Activated naive CD8-positive, alpha-beta T cell treated with anti-CD3 and anti-CD28 coated beads, Interleukin-2, amount 50 U/mL, for 24 hours (primary cell): ENCODE measurements at regions not wholly inside any gene's neighbourhood (a gene's known extent, or its start where the extent isn't known, plus 50 kb on each side); places are given as distances from the start of the nearest gene placed in this dataset.

Experiments
- ATAC-seq: fragments of 150-1000 bp; cut with Tn5 transposase; one replicate; pipeline ENCODE4 v1.10.0; 2021
- DNase-seq: peaks from one replicate; pipeline ENCODE4 v3.0.0; 2021
- H3K27ac Mint-ChIP-seq: one replicate; pipeline ENCODE4 v1.8.0; 2021; ENCODE audit warnings: mild to moderate bottlenecking, mixed read lengths
- H3K27me3 Mint-ChIP-seq: one replicate; pipeline ENCODE4 v1.8.0; 2021; ENCODE audit warnings: mixed read lengths
- H3K36me3 Mint-ChIP-seq: one replicate; pipeline ENCODE4 v1.8.0; 2021; ENCODE audit warnings: low read depth, mixed read lengths
- H3K4me1 Mint-ChIP-seq: one replicate; pipeline ENCODE4 v1.8.0; 2021; ENCODE audit warnings: mixed read lengths
- H3K4me3 Mint-ChIP-seq: one replicate; pipeline ENCODE4 v1.8.0; 2021; ENCODE audit warnings: mild to moderate bottlenecking, moderate library complexity, mixed read lengths
- H3K9me3 Mint-ChIP-seq: one replicate; pipeline ENCODE4 v1.8.0; 2021; ENCODE audit warnings: mixed read lengths

DNA sequence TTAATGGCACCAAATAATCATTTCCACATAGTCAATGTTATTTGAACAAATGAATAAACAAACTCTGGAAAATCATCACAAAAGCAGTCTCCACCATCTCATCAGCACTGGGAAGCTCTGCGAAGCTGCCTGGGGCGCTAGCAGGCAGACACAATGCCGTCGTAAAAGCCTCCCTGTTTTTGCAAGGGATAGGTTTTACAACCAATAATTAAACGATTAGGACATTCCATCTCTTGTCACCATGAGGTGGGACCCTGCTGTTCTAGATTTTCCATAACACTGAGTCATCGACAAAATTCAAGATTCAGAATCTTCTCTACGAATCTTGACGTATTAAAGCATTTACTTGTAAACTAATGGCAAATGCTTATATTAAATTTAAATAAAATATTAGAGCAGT is 172.8 kb upstream of the AKR1E2 start:
- H3K9me3 Mint-ChIP-seq = no peaks in the 10 kb centered on the region
- H3K36me3 Mint-ChIP-seq = no peaks in the 10 kb centered on the region
- DNase-seq = no peak
- no peak overlapping the region for H3K4me3 Mint-ChIP-seq
- H3K4me1 Mint-ChIP-seq = peaks cover 34% of the 10 kb centered on the region
- H3K27ac Mint-ChIP-seq = no peak overlapping the region
- no peak for ATAC-seq
- H3K27me3 Mint-ChIP-seq = peaks cover 2% of the 10 kb centered on the region

DNA sequence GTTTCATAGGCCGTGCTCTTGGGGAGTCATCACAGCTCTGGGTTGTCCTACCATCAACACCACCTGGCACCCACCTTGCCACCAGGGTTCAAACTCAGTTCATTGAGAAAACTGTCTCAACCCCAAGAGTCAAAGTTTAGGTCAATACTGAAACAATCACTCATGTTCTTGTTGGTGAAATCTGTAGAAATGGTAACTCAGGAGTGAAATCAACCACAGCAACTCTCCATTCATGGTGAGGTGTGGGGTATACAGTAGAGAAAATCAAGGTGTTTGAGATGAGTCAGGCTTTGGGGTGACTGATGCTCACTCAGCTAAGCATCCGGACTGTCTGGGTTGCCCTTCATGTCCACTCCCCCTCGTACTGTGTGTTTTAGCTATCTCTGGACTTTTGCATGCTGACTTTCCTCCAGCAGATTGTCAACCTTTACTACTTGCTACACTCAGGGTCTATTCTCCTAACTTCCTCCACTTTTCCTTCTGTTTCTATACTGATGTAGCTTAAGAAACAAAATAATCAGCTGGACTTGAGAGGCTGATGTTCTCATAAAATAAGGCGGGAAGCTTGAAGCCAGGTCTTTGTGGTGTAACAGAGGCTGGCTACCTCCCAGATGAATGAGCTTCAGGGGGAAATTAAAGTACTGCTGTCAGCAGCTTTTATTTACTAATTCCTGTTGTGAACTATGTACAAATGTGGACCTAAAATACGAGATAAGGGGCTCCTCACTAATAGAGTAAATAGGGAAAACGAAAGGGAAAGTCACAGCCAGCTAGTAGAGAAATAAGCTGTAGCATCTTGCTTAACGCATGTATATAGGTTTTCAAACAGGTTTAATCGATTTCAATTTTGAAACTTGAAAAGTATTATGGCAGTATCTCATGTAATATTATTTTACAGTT is 173.6 kb upstream of the AKR1E2 start:
- H3K36me3 Mint-ChIP-seq = no peaks in the 10 kb centered on the region
- DNase-seq (peak; percentile 8), ATAC-seq (peak; percentile 93)
- peaks cover 34% of the 10 kb centered on the region for H3K4me1 Mint-ChIP-seq
- no peaks in the 10 kb centered on the region for H3K9me3 Mint-ChIP-seq
- peak overlapping the region; percentile 94 for H3K27ac Mint-ChIP-seq
- peaks cover 2% of the 10 kb centered on the region for H3K27me3 Mint-ChIP-seq
- H3K4me3 Mint-ChIP-seq = peak overlapping the region; percentile 51

DNA sequence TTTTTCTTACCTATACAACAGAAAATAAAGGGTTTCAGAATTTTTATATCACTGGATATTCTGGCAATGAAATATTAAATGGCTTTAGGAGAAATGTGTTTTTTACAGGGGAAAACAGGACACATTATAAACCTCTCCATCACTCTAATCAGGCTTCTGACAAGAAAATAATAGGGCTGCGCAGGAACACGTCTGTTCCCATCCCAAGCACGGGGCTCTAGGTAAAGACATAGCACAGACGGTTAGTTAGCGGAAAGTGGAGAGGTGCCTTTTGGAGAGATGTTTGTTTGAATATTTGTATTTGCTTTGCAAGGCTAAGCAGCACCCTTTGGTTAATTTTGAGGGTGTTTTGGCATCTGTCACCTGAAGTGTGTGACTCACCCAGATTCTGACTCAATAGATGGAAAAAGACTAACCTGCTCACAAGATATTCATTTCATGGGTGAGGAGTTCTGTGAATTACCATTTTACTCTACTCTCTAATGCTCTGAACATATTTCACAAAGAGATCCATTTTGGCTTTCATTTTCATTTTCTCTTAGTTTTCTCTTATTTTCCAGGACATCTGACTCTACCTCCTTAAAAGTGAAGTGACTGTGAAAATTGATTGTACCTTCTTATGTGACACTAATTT is 174.5 kb upstream of the AKR1E2 start:
- H3K4me1 Mint-ChIP-seq = peaks cover 34% of the 10 kb centered on the region
- H3K36me3 Mint-ChIP-seq = no peaks in the 10 kb centered on the region
- H3K27me3 Mint-ChIP-seq = no peaks in the 10 kb centered on the region
- H3K27ac Mint-ChIP-seq = peak overlapping the region; percentile 94
- H3K9me3 Mint-ChIP-seq = no peaks in the 10 kb centered on the region
- peak overlapping the region; percentile 51 for H3K4me3 Mint-ChIP-seq
- ATAC-seq (peak; percentile 82), DNase-seq (no peak)

GRCh38 chr10:4650582-4650981 is 175.4 kb upstream of the AKR1E2 start:
- H3K9me3 Mint-ChIP-seq = no peaks in the 10 kb centered on the region
- ATAC-seq (no peak), DNase-seq (no peak)
- H3K27me3 Mint-ChIP-seq = no peaks in the 10 kb centered on the region
- peaks cover 34% of the 10 kb centered on the region for H3K4me1 Mint-ChIP-seq
- no peak overlapping the region for H3K4me3 Mint-ChIP-seq
- no peaks in the 10 kb centered on the region for H3K36me3 Mint-ChIP-seq
- peak overlapping the region; percentile 37 for H3K27ac Mint-ChIP-seq

DNA sequence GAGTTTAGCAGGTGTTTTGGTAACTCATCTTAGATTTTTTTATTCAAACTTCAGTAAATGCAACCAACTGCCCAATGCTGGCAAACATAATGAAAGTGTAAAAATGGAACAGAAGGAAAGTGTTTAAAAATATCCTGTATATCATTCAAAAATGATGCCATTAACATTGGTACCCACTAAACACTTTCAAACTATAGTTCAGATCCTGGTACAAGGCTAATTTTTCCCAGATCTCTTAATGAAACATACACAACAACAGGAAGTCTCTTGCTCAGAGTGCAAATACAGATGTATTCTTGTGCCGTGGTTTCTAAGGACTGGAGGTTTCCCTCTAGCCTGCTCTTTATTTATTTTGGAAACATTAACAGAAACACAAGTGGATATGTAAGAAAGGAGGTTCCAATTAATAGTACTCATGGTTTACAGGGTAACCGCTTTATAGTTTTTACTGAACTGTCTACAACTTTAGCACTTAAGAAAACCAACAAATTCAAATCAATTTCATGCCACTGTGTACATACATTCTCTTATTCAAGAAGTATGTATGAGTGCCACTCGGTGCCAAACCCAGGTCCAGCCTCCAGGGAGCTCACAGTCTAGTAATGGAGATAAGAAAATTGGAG is 176.0 kb upstream of the AKR1E2 start:
- H3K9me3 Mint-ChIP-seq = no peaks in the 10 kb centered on the region
- H3K27me3 Mint-ChIP-seq = no peaks in the 10 kb centered on the region
- DNase-seq = no peak
- ATAC-seq = no peak
- peaks cover 34% of the 10 kb centered on the region for H3K4me1 Mint-ChIP-seq
- H3K4me3 Mint-ChIP-seq = no peak overlapping the region
- H3K27ac Mint-ChIP-seq = peak overlapping the region; percentile 37
- H3K36me3 Mint-ChIP-seq = no peaks in the 10 kb centered on the region

- H3K27ac Mint-ChIP-seq = no peak overlapping the region
- no peaks in the 10 kb centered on the region for H3K9me3 Mint-ChIP-seq
- H3K27me3 Mint-ChIP-seq = no peaks in the 10 kb centered on the region
- no peak for DNase-seq
- ATAC-seq = no peak
- no peaks in the 10 kb centered on the region for H3K36me3 Mint-ChIP-seq
- no peak overlapping the region for H3K4me3 Mint-ChIP-seq
- peaks cover 34% of the 10 kb centered on the region for H3K4me1 Mint-ChIP-seq
Measured at GRCh38 chr10:4649471-4649870, 176.5 kb upstream of the AKR1E2 start.

GRCh38 chr10:4648999-4649398 is 177.0 kb upstream of the AKR1E2 start:
- Mint-ChIP-seq H3K4me3 (no peak overlapping the region), H3K9me3 (no peaks in the 10 kb centered on the region), H3K27me3 (no peaks in the 10 kb centered on the region), H3K4me1 (peaks cover 34% of the 10 kb centered on the region), H3K36me3 (no peaks in the 10 kb centered on the region), H3K27ac (no peak overlapping the region)
- DNase-seq = no peak
- no peak for ATAC-seq

- ATAC-seq (no peak), DNase-seq (no peak)
- Mint-ChIP-seq H3K27me3 (no peaks in the 10 kb centered on the region), H3K9me3 (no peaks in the 10 kb centered on the region), H3K36me3 (no peaks in the 10 kb centered on the region), H3K27ac (no peak overlapping the region), H3K4me3 (no peak overlapping the region), H3K4me1 (peaks cover 21% of the 10 kb centered on the region)
Measured at GRCh38 chr10:4647109-4647785, 178.8 kb upstream of the AKR1E2 start.

GRCh38 chr10:4646547-4646946 is 179.5 kb upstream of the AKR1E2 start:
- peaks cover 14% of the 10 kb centered on the region for H3K4me1 Mint-ChIP-seq
- no peak overlapping the region for H3K27ac Mint-ChIP-seq
- H3K9me3 Mint-ChIP-seq = no peaks in the 10 kb centered on the region
- ATAC-seq = no peak
- no peak overlapping the region for H3K4me3 Mint-ChIP-seq
- no peaks in the 10 kb centered on the region for H3K27me3 Mint-ChIP-seq
- DNase-seq = no peak
- H3K36me3 Mint-ChIP-seq = no peaks in the 10 kb centered on the region

DNA sequence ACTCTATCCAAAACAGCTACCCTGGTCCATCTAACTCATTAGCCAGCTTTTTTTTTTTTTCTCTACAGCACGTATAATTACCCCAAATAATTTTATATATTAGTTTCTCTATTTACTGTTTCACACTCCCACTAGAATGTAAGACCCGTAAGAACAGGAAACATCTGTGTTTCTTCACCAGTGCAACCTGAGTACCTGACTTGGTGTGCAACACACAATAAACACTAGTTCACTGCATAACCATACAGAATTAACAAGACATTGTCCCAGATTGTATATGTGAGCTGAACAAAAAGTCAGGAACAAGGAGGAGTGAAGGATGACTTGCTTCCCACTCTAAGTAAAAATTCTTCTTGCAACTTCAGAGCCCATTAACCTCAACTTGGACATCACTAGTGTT is 180.2 kb upstream of the AKR1E2 start:
- Mint-ChIP-seq H3K27me3 (no peaks in the 10 kb centered on the region), H3K4me3 (no peak overlapping the region), H3K4me1 (peaks cover 7% of the 10 kb centered on the region), H3K9me3 (no peaks in the 10 kb centered on the region), H3K36me3 (no peaks in the 10 kb centered on the region), H3K27ac (no peak overlapping the region)
- DNase-seq (no peak), ATAC-seq (no peak)

DNA sequence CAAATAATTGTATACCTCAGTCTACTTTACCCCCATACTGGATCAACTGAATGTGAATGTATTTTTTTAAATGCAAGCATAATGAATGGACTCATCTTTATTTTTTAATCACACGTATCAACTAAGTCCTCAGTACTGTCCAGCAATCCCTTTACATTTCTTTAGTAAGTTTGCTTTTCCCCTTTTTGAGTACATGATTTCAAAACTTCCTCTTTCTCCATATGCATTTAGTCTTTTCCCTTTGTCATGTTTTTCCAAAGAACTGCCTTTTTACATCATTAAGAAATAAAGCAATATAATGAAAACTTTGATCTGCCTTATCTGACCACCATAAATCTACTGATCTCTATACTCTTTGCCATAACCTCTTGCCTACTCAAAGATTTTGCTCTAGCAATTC is 182.5 kb upstream of the AKR1E2 start:
- no peaks in the 10 kb centered on the region for H3K4me1 Mint-ChIP-seq
- no peaks in the 10 kb centered on the region for H3K9me3 Mint-ChIP-seq
- no peak overlapping the region for H3K4me3 Mint-ChIP-seq
- DNase-seq = no peak
- H3K27ac Mint-ChIP-seq = no peak overlapping the region
- no peak for ATAC-seq
- H3K27me3 Mint-ChIP-seq = no peaks in the 10 kb centered on the region
- H3K36me3 Mint-ChIP-seq = no peaks in the 10 kb centered on the region

- Mint-ChIP-seq H3K36me3 (no peaks in the 10 kb centered on the region), H3K27me3 (no peaks in the 10 kb centered on the region), H3K27ac (no peak overlapping the region), H3K4me1 (peaks cover 2% of the 10 kb centered on the region), H3K4me3 (no peak overlapping the region), H3K9me3 (no peaks in the 10 kb centered on the region)
- DNase-seq (no peak), ATAC-seq (no peak)
Measured at GRCh38 chr10:4639960-4640359, 186.0 kb upstream of the AKR1E2 start.

DNA sequence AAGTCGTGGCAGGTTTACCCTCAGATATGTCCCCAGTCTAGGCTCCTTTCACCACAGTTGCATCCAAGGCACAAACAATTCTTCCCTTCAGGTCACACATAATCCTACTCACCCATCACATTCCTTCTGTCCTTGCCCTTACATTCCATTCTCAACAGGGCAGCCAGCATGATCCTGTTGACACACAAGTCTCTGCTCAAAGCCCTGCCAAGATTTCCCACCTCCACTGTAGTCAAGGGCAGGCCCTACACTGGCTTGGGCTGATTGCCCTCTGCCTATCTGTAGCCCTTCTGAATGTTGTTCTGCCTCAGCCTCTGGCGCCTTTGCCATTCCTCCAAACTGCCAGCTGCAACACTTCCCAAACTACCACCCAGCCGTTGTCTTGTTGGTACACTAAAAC is 187.9 kb upstream of the AKR1E2 start:
- H3K27ac Mint-ChIP-seq = no peak overlapping the region
- H3K27me3 Mint-ChIP-seq = no peaks in the 10 kb centered on the region
- H3K36me3 Mint-ChIP-seq = no peaks in the 10 kb centered on the region
- H3K9me3 Mint-ChIP-seq = no peaks in the 10 kb centered on the region
- ATAC-seq = no peak
- H3K4me1 Mint-ChIP-seq = peaks cover 2% of the 10 kb centered on the region
- no peak for DNase-seq
- H3K4me3 Mint-ChIP-seq = no peak overlapping the region

- H3K4me3 Mint-ChIP-seq = no peak overlapping the region
- H3K27ac Mint-ChIP-seq = no peak overlapping the region
- H3K27me3 Mint-ChIP-seq = no peaks in the 10 kb centered on the region
- H3K9me3 Mint-ChIP-seq = no peaks in the 10 kb centered on the region
- DNase-seq (no peak), ATAC-seq (no peak)
- no peaks in the 10 kb centered on the region for H3K36me3 Mint-ChIP-seq
- H3K4me1 Mint-ChIP-seq = peaks cover 2% of the 10 kb centered on the region
Measured at GRCh38 chr10:4637657-4638056, 188.3 kb upstream of the AKR1E2 start.
